Loucy (cell line): ENCODE measurements at regions not wholly inside any gene's neighbourhood (a gene's known extent, or its start where the extent isn't known, plus 50 kb on each side); places are given as distances from the start of the nearest gene placed in this dataset.

Source experiments
- EZH2phosphoT487 ChIP-seq: fragments of 200-600 bp; IDR thresholded peaks from 2 replicates; pipeline ENCODE4 v1.6.1; 2018; ENCODE audit warnings: antibody characterized with exemption, mild to moderate bottlenecking, moderate library complexity, borderline replicate concordance
- TF ChIP-seq, protein P1 (sequence below): fragments of 200-600 bp; sonication (generic); conservative IDR thresholded peaks from 2 replicates; pipeline ENCODE4 v1.5.1; 2014; ENCODE audit warnings: mild to moderate bottlenecking, antibody characterized with exemption, low read length

- TF ChIP-seq, protein P1, sequence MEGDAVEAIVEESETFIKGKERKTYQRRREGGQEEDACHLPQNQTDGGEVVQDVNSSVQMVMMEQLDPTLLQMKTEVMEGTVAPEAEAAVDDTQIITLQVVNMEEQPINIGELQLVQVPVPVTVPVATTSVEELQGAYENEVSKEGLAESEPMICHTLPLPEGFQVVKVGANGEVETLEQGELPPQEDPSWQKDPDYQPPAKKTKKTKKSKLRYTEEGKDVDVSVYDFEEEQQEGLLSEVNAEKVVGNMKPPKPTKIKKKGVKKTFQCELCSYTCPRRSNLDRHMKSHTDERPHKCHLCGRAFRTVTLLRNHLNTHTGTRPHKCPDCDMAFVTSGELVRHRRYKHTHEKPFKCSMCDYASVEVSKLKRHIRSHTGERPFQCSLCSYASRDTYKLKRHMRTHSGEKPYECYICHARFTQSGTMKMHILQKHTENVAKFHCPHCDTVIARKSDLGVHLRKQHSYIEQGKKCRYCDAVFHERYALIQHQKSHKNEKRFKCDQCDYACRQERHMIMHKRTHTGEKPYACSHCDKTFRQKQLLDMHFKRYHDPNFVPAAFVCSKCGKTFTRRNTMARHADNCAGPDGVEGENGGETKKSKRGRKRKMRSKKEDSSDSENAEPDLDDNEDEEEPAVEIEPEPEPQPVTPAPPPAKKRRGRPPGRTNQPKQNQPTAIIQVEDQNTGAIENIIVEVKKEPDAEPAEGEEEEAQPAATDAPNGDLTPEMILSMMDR: no peak
- no peak for TF ChIP-seq EZH2phosphoT487
Measured at GRCh38 chr4:133347409-133347808, 198.3 kb downstream of the PCDH10 start.
